OCI-LY7 (cell line): ENCODE measurements at regions not wholly inside any gene's neighbourhood (a gene's known extent, or its start where the extent isn't known, plus 50 kb on each side); places are given as distances from the start of the nearest gene placed in this dataset.

Experiments
- BruUV-seq: library from RNA; stranded (reverse); fragments of 400-500 nt; replicated peaks from 2 replicates; lab custom pipeline; 2021; lab: Mats Ljungman, UMichigan
- CTCF ChIA-PET: fragments of 300-600 bp; sonication (Branson Sonifier 250); formaldehyde crosslinking; loops from one replicate; lab custom pipeline; 2022; ENCODE audit warnings: antibody characterized with exemption; ENCODE audit not compliant: unreplicated experiment; lab: Charles Lee
- POLR2A ChIA-PET: fragments of 300-600 bp; sonication (Branson Sonifier 250); formaldehyde crosslinking; loops from one replicate; lab custom pipeline; 2022; ENCODE audit warnings: antibody characterized with exemption; lab: Charles Lee
- DNase-seq: peaks from one replicate; pipeline ENCODE4 v3.0.0-alpha.2; 2015; ENCODE audit warnings: low spot score
- H2AFZ ChIP-seq: fragments of 200-600 bp; sonication (generic), shearing (Covaris generic); 2 replicates; pipeline ENCODE4 v1.6.1; 2014; ENCODE audit warnings: mild to moderate bottlenecking, antibody characterized with exemption, low read length, moderate library complexity
- H3K27ac ChIP-seq: fragments of 200-600 bp; sonication (generic); 2 replicates; pipeline ENCODE4 v1.5.1; 2014; ENCODE audit warnings: mixed run types, low read depth, mild to moderate bottlenecking, moderate library complexity, low read length, inconsistent platforms; ENCODE audit not compliant: poor library complexity, severe bottlenecking
- H3K36me3 ChIP-seq: fragments of 200-600 bp; sonication (generic); 2 replicates; pipeline ENCODE4 v1.6.1; 2014; ENCODE audit warnings: mild to moderate bottlenecking, antibody characterized with exemption, low read length, moderate library complexity, mixed read lengths; ENCODE audit not compliant: insufficient read depth
- H3K4me1 ChIP-seq: fragments of 200-600 bp; sonication (generic); 2 replicates; pipeline ENCODE4 v1.5.1; 2014; ENCODE audit warnings: mild to moderate bottlenecking, low read length; ENCODE audit not compliant: insufficient read depth, poor library complexity, severe bottlenecking
- H3K4me2 ChIP-seq: fragments of 200-600 bp; sonication (generic); 2 replicates; pipeline ENCODE4 v1.6.1; 2014; ENCODE audit warnings: mild to moderate bottlenecking, low read length
- H3K4me3 ChIP-seq: fragments of 200-600 bp; sonication (generic); 2 replicates; pipeline ENCODE4 v1.5.1; 2014; ENCODE audit warnings: mild to moderate bottlenecking, low read depth, low read length; ENCODE audit not compliant: poor library complexity, severe bottlenecking
- H3K79me2 ChIP-seq: fragments of 200-600 bp; sonication (generic); 2 replicates; pipeline ENCODE4 v1.6.1; 2016; ENCODE audit warnings: low read depth, mild to moderate bottlenecking, low read length, moderate library complexity, mixed read lengths; ENCODE audit not compliant: insufficient read depth
- H3K9me2 ChIP-seq: fragments of 200-600 bp; sonication (generic); 2 replicates; pipeline ENCODE4 v1.6.1; 2016; ENCODE audit warnings: mild to moderate bottlenecking, low read length, mixed read lengths; ENCODE audit not compliant: insufficient read depth
- H3K9me3 ChIP-seq: fragments of 200-600 bp; sonication (generic); 2 replicates; pipeline ENCODE4 v1.6.1; 2014; ENCODE audit warnings: mild to moderate bottlenecking, mixed run types, low read length, mixed read lengths
- H4K20me1 ChIP-seq: fragments of 200-600 bp; sonication (generic); 2 replicates; pipeline ENCODE4 v1.6.1; 2014; ENCODE audit warnings: mild to moderate bottlenecking, antibody characterized with exemption, low read length, moderate library complexity, mixed read lengths; ENCODE audit not compliant: insufficient read depth
- EZH2phosphoT487 ChIP-seq: fragments of 200-600 bp; sonication (generic); IDR thresholded peaks from 2 replicates; pipeline ENCODE4 v1.6.1; 2018; ENCODE audit warnings: low read depth, borderline replicate concordance, mild to moderate bottlenecking, mixed run types, antibody characterized with exemption, low read length, moderate library complexity, mixed read lengths
- intact Hi-C: fragments of 100-400 bp; cut with micrococcal nuclease; formaldehyde crosslinking; loops from one replicate; pipeline ENCODE4 v1.10.0; 2022; ENCODE audit not compliant: unreplicated experiment
- TF ChIP-seq, protein P1 (sequence below): fragments of 200-600 bp; sonication (generic); conservative IDR thresholded peaks from 2 replicates; pipeline ENCODE4 v1.5.1; 2014; ENCODE audit warnings: mild to moderate bottlenecking, antibody characterized with exemption, low read length, moderate library complexity, mixed read lengths

DNA sequence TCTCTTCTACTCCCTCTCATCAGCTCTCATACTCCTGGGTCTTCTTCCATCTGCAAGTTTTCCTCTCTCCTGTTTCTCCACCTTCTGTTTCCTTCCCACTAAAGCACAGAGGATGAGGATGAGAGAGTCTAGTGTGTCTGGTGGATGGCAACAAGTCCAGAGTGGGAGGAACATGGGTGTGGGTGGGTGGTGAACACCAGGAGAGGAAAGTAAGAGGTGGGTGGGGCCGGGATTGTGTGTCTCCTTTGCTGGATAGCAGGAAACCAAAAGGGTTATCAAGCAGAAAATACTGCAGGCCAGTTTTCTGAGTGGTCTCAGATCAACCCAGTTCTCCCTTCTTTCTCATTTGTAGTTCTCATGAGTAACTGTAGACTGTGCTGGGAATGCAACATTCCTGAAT lies 52.9 kb upstream of the EPHB1 start:
- POLR2A ChIA-PET = no interaction called here
- Histone ChIP-seq H3K4me3 (no peak overlapping the region), H3K9me3 (no peaks in the 10 kb centered on the region), H3K36me3 (no peaks in the 10 kb centered on the region), H3K9me2 (no peaks in the 10 kb centered on the region), H2AFZ (no peak overlapping the region), H3K4me2 (no peak overlapping the region), H3K4me1 (no peaks in the 10 kb centered on the region), H3K79me2 (no peaks in the 10 kb centered on the region), H4K20me1 (no peaks in the 10 kb centered on the region), H3K27ac (no peak overlapping the region)
- intact Hi-C loops = no loop called here
- CTCF ChIA-PET = no interaction called here
- no TSS peak for BruUV-seq
- TF ChIP-seq, protein P1, sequence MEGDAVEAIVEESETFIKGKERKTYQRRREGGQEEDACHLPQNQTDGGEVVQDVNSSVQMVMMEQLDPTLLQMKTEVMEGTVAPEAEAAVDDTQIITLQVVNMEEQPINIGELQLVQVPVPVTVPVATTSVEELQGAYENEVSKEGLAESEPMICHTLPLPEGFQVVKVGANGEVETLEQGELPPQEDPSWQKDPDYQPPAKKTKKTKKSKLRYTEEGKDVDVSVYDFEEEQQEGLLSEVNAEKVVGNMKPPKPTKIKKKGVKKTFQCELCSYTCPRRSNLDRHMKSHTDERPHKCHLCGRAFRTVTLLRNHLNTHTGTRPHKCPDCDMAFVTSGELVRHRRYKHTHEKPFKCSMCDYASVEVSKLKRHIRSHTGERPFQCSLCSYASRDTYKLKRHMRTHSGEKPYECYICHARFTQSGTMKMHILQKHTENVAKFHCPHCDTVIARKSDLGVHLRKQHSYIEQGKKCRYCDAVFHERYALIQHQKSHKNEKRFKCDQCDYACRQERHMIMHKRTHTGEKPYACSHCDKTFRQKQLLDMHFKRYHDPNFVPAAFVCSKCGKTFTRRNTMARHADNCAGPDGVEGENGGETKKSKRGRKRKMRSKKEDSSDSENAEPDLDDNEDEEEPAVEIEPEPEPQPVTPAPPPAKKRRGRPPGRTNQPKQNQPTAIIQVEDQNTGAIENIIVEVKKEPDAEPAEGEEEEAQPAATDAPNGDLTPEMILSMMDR = no peak
- TF ChIP-seq EZH2phosphoT487 = no peak
- DNase-seq = no peak

- no peak overlapping the region for H3K4me3 ChIP-seq
- no peak overlapping the region for H2AFZ ChIP-seq
- no peaks in the 10 kb centered on the region for H3K36me3 ChIP-seq
- no peak for DNase-seq
- no peak overlapping the region for H3K27ac ChIP-seq
- CTCF ChIA-PET = no interaction called here
- POLR2A ChIA-PET = no interaction called here
- H3K4me1 ChIP-seq = no peaks in the 10 kb centered on the region
- no peaks in the 10 kb centered on the region for H3K9me3 ChIP-seq
- no peaks in the 10 kb centered on the region for H4K20me1 ChIP-seq
- TF ChIP-seq, protein P1 = no peak
- no peak for TF ChIP-seq EZH2phosphoT487
- intact Hi-C loops = no loop called here
- no peaks in the 10 kb centered on the region for H3K9me2 ChIP-seq
- no TSS peak for BruUV-seq
- H3K79me2 ChIP-seq = no peaks in the 10 kb centered on the region
- no peak overlapping the region for H3K4me2 ChIP-seq
These were observed 52.1 kb upstream of the EPHB1 start for GRCh38 chr3:134743006-134743405.
